ENCODE measurements at regions not wholly inside any gene's neighbourhood (a gene's known extent, or its start where the extent isn't known, plus 50 kb on each side); places are given as distances from the start of the nearest gene placed in this dataset.

DNA sequence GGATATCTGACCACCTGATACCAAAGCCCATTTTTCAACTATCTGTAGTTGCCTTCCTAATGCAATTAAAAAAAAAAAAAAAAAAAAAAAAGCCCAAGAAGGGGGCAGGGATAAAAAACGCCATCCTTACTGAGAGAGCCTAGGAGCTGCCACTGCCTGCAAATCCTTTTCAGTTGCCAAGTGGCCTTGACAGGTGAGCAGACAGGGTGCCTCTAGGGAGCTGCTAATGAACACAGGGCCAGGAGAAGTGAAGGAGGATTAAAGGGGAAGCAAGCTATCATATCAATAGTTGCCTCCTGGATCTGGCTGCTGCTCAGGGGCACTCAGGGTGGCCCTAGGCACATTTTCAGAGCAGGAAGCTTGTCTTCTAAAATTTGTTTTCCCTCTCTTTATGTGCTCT, 547.4 kb downstream of the TLE1 start:
- TF ChIP-seq, protein P1, sequence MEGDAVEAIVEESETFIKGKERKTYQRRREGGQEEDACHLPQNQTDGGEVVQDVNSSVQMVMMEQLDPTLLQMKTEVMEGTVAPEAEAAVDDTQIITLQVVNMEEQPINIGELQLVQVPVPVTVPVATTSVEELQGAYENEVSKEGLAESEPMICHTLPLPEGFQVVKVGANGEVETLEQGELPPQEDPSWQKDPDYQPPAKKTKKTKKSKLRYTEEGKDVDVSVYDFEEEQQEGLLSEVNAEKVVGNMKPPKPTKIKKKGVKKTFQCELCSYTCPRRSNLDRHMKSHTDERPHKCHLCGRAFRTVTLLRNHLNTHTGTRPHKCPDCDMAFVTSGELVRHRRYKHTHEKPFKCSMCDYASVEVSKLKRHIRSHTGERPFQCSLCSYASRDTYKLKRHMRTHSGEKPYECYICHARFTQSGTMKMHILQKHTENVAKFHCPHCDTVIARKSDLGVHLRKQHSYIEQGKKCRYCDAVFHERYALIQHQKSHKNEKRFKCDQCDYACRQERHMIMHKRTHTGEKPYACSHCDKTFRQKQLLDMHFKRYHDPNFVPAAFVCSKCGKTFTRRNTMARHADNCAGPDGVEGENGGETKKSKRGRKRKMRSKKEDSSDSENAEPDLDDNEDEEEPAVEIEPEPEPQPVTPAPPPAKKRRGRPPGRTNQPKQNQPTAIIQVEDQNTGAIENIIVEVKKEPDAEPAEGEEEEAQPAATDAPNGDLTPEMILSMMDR (IDR thresholded peaks at IDR 0.05; ENCODE audit: low read depth, low read length): no peak
- no peak for TF ChIP-seq POLR2A (IDR thresholded peaks at IDR 0.05; ENCODE audit: extremely low read depth, insufficient read length)
